ENCODE measurements at regions not wholly inside any gene's neighbourhood (a gene's known extent, or its start where the extent isn't known, plus 50 kb on each side); places are given as distances from the start of the nearest gene placed in this dataset.

DNA sequence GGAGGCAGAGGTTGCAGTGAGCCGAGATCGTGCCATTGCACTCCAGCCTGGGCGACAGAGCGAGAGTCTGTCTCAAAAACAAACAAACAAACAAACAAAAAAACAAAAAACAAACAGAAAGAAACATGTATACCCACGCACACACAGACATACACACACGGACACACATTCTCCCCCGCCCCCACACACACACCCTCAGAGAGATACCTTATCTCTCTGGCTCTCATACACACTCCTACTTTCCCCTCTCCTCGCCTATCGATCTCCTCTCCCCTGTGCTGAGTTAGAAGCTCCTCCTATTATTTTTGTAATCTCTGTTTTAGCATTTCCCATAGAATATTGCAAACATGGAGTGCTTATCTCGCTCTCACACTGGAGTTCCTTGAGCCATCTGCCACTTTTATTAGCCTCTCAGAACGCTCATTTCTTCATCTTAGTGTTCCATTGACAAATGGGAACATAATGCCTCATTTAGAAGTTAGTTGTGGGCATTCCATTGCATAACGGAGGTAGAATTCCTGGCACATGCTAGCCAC is 144.2 kb upstream of the CITED2 start (continued):
- TF ChIP-seq, protein P1, sequence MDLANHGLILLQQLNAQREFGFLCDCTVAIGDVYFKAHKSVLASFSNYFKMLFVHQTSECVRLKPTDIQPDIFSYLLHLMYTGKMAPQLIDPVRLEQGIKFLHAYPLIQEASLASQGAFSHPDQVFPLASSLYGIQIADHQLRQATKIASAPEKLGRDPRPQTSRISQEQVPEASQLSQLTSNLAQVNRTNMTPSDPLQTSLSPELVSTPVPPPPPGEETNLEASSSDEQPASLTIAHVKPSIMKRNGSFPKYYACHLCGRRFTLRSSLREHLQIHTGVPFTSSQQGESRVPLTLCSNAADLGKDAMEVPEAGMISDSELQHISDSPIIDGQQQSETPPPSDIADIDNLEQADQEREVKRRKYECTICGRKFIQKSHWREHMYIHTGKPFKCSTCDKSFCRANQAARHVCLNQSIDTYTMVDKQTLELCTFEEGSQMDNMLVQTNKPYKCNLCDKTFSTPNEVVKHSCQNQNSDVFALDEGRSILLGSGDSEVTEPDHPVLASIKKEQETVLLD (IDR thresholded peaks at IDR 0.05): peak; percentile 93
- TF ChIP-seq, protein P2, sequence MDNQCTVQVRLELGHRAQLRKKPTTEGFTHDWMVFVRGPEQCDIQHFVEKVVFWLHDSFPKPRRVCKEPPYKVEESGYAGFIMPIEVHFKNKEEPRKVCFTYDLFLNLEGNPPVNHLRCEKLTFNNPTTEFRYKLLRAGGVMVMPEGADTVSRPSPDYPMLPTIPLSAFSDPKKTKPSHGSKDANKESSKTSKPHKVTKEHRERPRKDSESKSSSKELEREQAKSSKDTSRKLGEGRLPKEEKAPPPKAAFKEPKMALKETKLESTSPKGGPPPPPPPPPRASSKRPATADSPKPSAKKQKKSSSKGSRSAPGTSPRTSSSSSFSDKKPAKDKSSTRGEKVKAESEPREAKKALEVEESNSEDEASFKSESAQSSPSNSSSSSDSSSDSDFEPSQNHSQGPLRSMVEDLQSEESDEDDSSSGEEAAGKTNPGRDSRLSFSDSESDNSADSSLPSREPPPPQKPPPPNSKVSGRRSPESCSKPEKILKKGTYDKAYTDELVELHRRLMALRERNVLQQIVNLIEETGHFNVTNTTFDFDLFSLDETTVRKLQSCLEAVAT (IDR thresholded peaks at IDR 0.05): peak; percentile 81 to 84; a peak in 3 of 4 replicates
- TF ChIP-seq NR2C2 (CRISPR knock-in tag; IDR thresholded peaks at IDR 0.05) (no peak), NR2C2 (tag; IDR thresholded peaks at IDR 0.05) (no peak; the same call in 1 of the 2 replicates), ZNF79 (CRISPR knock-in tag; IDR thresholded peaks at IDR 0.05; ENCODE audit: low read depth) (no peak), SIX5 (IDR thresholded peaks at IDR 0.05; ENCODE audit: borderline replicate concordance in 1 of 2, insufficient read depth in 1 of 2, low read depth in 1 of 2, low read length in 2 of 2) (no peak), DIDO1 (tag; IDR thresholded peaks at IDR 0.05; ENCODE audit: low read depth) (no peak), ZNF785 (CRISPR knock-in tag; IDR thresholded peaks at IDR 0.05) (0 out of 2 replicates have a peak, but pooled peaks have one; percentile 19), FOXK1 (CRISPR knock-in tag; IDR thresholded peaks at IDR 0.05; ENCODE audit: borderline replicate concordance) (no peak), RAD21 (CRISPR knock-in tag; conservative IDR thresholded peaks at IDR 0.05 in 1 of 2, IDR thresholded peaks at IDR 0.05 in 1 of 2) (peak; percentile 24 to 46), SP2 (IDR thresholded peaks at IDR 0.05; ENCODE audit: extremely low read depth, low read depth, low read length, poor library complexity, severe bottlenecking) (no peak), CEBPB (tag; IDR thresholded peaks at IDR 0.05) (peak; percentile 78), FOS (IDR thresholded peaks at IDR 0.05; ENCODE audit: extremely low read depth, insufficient read length) (no peak), CBX5 (IDR thresholded peaks at IDR 0.05; ENCODE audit: borderline replicate concordance, low read depth) (0 out of 2 replicates have a peak, but pooled peaks have one; percentile 55), HEY1 (CRISPR knock-in tag; IDR thresholded peaks at IDR 0.05; ENCODE audit: borderline replicate concordance) (no peak), ILK (tag; IDR thresholded peaks at IDR 0.05; ENCODE audit: borderline replicate concordance, low read depth) (no peak), NFRKB (IDR thresholded peaks at IDR 0.05; ENCODE audit: low read depth) (peak; percentile 69)
- TF ChIP-seq, protein P3, sequence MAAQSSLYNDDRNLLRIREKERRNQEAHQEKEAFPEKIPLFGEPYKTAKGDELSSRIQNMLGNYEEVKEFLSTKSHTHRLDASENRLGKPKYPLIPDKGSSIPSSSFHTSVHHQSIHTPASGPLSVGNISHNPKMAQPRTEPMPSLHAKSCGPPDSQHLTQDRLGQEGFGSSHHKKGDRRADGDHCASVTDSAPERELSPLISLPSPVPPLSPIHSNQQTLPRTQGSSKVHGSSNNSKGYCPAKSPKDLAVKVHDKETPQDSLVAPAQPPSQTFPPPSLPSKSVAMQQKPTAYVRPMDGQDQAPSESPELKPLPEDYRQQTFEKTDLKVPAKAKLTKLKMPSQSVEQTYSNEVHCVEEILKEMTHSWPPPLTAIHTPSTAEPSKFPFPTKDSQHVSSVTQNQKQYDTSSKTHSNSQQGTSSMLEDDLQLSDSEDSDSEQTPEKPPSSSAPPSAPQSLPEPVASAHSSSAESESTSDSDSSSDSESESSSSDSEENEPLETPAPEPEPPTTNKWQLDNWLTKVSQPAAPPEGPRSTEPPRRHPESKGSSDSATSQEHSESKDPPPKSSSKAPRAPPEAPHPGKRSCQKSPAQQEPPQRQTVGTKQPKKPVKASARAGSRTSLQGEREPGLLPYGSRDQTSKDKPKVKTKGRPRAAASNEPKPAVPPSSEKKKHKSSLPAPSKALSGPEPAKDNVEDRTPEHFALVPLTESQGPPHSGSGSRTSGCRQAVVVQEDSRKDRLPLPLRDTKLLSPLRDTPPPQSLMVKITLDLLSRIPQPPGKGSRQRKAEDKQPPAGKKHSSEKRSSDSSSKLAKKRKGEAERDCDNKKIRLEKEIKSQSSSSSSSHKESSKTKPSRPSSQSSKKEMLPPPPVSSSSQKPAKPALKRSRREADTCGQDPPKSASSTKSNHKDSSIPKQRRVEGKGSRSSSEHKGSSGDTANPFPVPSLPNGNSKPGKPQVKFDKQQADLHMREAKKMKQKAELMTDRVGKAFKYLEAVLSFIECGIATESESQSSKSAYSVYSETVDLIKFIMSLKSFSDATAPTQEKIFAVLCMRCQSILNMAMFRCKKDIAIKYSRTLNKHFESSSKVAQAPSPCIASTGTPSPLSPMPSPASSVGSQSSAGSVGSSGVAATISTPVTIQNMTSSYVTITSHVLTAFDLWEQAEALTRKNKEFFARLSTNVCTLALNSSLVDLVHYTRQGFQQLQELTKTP (IDR thresholded peaks at IDR 0.05; ENCODE audit: low read depth in 1 of 2, partially characterized antibody in 2 of 2): peak in 1 of 2 experiments; percentile 23
- TF ChIP-seq, protein P4, sequence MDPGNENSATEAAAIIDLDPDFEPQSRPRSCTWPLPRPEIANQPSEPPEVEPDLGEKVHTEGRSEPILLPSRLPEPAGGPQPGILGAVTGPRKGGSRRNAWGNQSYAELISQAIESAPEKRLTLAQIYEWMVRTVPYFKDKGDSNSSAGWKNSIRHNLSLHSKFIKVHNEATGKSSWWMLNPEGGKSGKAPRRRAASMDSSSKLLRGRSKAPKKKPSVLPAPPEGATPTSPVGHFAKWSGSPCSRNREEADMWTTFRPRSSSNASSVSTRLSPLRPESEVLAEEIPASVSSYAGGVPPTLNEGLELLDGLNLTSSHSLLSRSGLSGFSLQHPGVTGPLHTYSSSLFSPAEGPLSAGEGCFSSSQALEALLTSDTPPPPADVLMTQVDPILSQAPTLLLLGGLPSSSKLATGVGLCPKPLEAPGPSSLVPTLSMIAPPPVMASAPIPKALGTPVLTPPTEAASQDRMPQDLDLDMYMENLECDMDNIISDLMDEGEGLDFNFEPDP (CRISPR knock-in tag; IDR thresholded peaks at IDR 0.05): no peak

Data from K562 (cell line).